ENCODE measurements at regions not wholly inside any gene's neighbourhood (a gene's known extent, or its start where the extent isn't known, plus 50 kb on each side); places are given as distances from the start of the nearest gene placed in this dataset.

DNA sequence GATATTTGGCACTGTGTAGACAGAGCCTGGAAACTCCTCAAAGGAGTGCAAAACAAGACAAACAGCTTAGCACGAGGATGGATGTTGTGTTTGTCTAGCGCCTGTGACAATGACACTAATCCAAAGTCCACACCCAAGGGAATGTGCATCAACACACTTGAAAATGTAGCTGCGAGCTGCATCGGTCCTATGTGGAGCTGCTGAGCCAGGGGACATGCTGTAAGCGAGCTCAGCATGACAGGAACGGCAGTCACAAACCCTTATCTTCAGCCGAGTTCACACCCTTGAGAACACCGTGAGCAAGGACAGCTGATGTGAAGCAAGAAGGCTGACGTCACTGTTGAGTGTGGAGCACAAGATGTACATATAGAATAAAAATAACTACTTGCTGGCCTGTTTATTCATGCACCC is 684.3 kb downstream of the QKI start:
- no peak for TF ChIP-seq EZH2 (IDR thresholded peaks at IDR 0.05)
- no peak for TF ChIP-seq POLR2AphosphoS5 (IDR thresholded peaks at IDR 0.05; ENCODE audit: borderline replicate concordance, low read depth, low read length)
